H9 (cell line): ENCODE measurements at regions not wholly inside any gene's neighbourhood (a gene's known extent, or its start where the extent isn't known, plus 50 kb on each side); places are given as distances from the start of the nearest gene placed in this dataset.

Source experiments
- DNase-seq: peaks from one replicate; pipeline ENCODE4 v3.0.0-alpha.2; 2017
- H2AFZ ChIP-seq: one replicate; pipeline ENCODE4 v1.6.1; 2013; ENCODE audit warnings: mild to moderate bottlenecking, low read length, control low read depth, moderate library complexity
- H2AK5ac ChIP-seq: 2 replicates; pipeline ENCODE4 v1.6.1; 2013; ENCODE audit warnings: low read length, control low read depth, mixed read lengths; ENCODE audit not compliant: insufficient read length
- H2BK120ac ChIP-seq: one replicate; pipeline ENCODE4 v1.6.1; 2013; ENCODE audit warnings: low read depth, mild to moderate bottlenecking, low read length, control low read depth, inconsistent platforms; ENCODE audit not compliant: poor library complexity, severe bottlenecking
- H2BK12ac ChIP-seq: 2 replicates; pipeline ENCODE4 v1.6.1; 2013; ENCODE audit warnings: low read length, control low read depth, mixed read lengths, low read depth; ENCODE audit not compliant: insufficient read length
- H2BK15ac ChIP-seq: 2 replicates; pipeline ENCODE4 v1.6.1; 2013; ENCODE audit warnings: low read depth, low read length, control low read depth
- H2BK20ac ChIP-seq: one replicate; pipeline ENCODE4 v1.6.1; 2013; ENCODE audit warnings: low read depth, mild to moderate bottlenecking, low read length, control low read depth, inconsistent platforms; ENCODE audit not compliant: poor library complexity, severe bottlenecking
- H2BK5ac ChIP-seq: 2 replicates; pipeline ENCODE4 v1.6.1; 2013; ENCODE audit warnings: low read length, control low read depth, mixed read lengths; ENCODE audit not compliant: insufficient read length
- H3K14ac ChIP-seq: 2 replicates; pipeline ENCODE4 v1.6.1; 2013; ENCODE audit warnings: low read length, control low read depth; ENCODE audit not compliant: insufficient read depth
- H3K18ac ChIP-seq: 2 replicates; pipeline ENCODE4 v1.6.1; 2013; ENCODE audit warnings: low read depth, mild to moderate bottlenecking, mixed read lengths, low read length, control low read depth; ENCODE audit not compliant: insufficient read length
- H3K23ac ChIP-seq: 2 replicates; pipeline ENCODE4 v1.6.1; 2013; ENCODE audit warnings: low read length, control low read depth, mixed read lengths, low read depth; ENCODE audit not compliant: insufficient read length
- H3K23me2 ChIP-seq: 2 replicates; pipeline ENCODE4 v1.6.1; 2013; ENCODE audit warnings: low read depth, mild to moderate bottlenecking, mixed read lengths, low read length, control low read depth; ENCODE audit not compliant: insufficient read length, poor library complexity, severe bottlenecking
- H3K27ac ChIP-seq: 2 replicates; pipeline ENCODE4 v1.5.1; 2013; ENCODE audit warnings: low read length, control low read depth, mixed read lengths, low read depth; ENCODE audit not compliant: insufficient read length
- H3K27me3 ChIP-seq: 2 replicates; pipeline ENCODE4 v1.6.1; 2013; ENCODE audit warnings: low read length, control low read depth, inconsistent platforms; ENCODE audit not compliant: insufficient read depth
- H3K4ac ChIP-seq: 2 replicates; pipeline ENCODE4 v1.6.1; 2013; ENCODE audit warnings: low read depth, mild to moderate bottlenecking, control low read depth, inconsistent platforms, low read length, moderate library complexity
- H3K4me1 ChIP-seq: 2 replicates; pipeline ENCODE4 v1.6.1; 2013; ENCODE audit warnings: low read length, control low read depth, inconsistent platforms; ENCODE audit not compliant: insufficient read depth
- H3K4me2 ChIP-seq: 2 replicates; pipeline ENCODE4 v1.6.1; 2013; ENCODE audit warnings: low read length, control low read depth, mixed read lengths; ENCODE audit not compliant: insufficient read length, insufficient read depth
- H3K56ac ChIP-seq: 2 replicates; pipeline ENCODE4 v1.6.1; 2013; ENCODE audit warnings: low read depth, mild to moderate bottlenecking, mixed read lengths, low read length, control low read depth; ENCODE audit not compliant: insufficient read length
- H3K79me1 ChIP-seq: 2 replicates; pipeline ENCODE4 v1.6.1; 2013; ENCODE audit warnings: low read depth, mild to moderate bottlenecking, moderate library complexity, low read length, control low read depth, inconsistent platforms; ENCODE audit not compliant: insufficient read depth, poor library complexity, severe bottlenecking
- H3K79me2 ChIP-seq: 2 replicates; pipeline ENCODE4 v1.6.1; 2013; ENCODE audit warnings: low read length, control low read depth, inconsistent platforms; ENCODE audit not compliant: insufficient read depth
- H3K9ac ChIP-seq: 2 replicates; pipeline ENCODE4 v1.6.1; 2013; ENCODE audit warnings: low read length, control low read depth, mixed read lengths; ENCODE audit not compliant: insufficient read length; ENCODE audit errors: extremely low read depth
- H3K9me3 ChIP-seq: one replicate; pipeline ENCODE4 v1.6.1; 2013; ENCODE audit warnings: low read depth, low read length, inconsistent platforms; ENCODE audit not compliant: control insufficient read depth
- H3T11ph ChIP-seq: one replicate; pipeline ENCODE4 v1.6.1; 2013; ENCODE audit warnings: mild to moderate bottlenecking, low read length, control low read depth, inconsistent platforms
- H4K20me1 ChIP-seq: one replicate; pipeline ENCODE4 v1.6.1; 2013; ENCODE audit not compliant: control insufficient read depth, insufficient read length, insufficient read depth
- H4K5ac ChIP-seq: 2 replicates; pipeline ENCODE4 v1.6.1; 2013; ENCODE audit warnings: low read depth, mild to moderate bottlenecking, mixed read lengths, low read length, control low read depth; ENCODE audit not compliant: insufficient read length
- H4K8ac ChIP-seq: replicated peaks from 2 replicates; pipeline ENCODE4 v1.6.1; 2013; ENCODE audit warnings: low read length, control low read depth, mixed read lengths, low read depth; ENCODE audit not compliant: insufficient read length
- H4K91ac ChIP-seq: 2 replicates; pipeline ENCODE4 v1.6.1; 2013; ENCODE audit warnings: low read depth, mild to moderate bottlenecking, moderate library complexity, mixed read lengths, low read length, control low read depth; ENCODE audit not compliant: insufficient read length
- H3K27ac Mint-ChIP-seq, 3 experiments: 2 replicates in 2 of 3; 3 replicates in 1 of 3; pipeline ENCODE4 v1.8.0; 2020 to 2021; ENCODE audit warnings: mixed read lengths in 3 of 3, mild to moderate bottlenecking in 1 of 3, moderate library complexity in 1 of 3
- H3K27me3 Mint-ChIP-seq: 2 replicates; pipeline ENCODE4 v1.8.0; 2021; ENCODE audit warnings: low read depth, mild to moderate bottlenecking, moderate library complexity, mixed read lengths
- H3K36me3 Mint-ChIP-seq, 3 experiments: 2 replicates in 2 of 3; 3 replicates in 1 of 3; pipeline ENCODE4 v1.8.0; 2020 to 2021; ENCODE audit warnings: low read depth in 3 of 3, mixed read lengths in 3 of 3; ENCODE audit not compliant: insufficient read depth in 1 of 3
- H3K4me1 Mint-ChIP-seq, 2 experiments: 2 replicates each; pipeline ENCODE4 v1.8.0; 2020; ENCODE audit warnings: mixed read lengths in 2 of 2
- H3K4me3 Mint-ChIP-seq, 2 experiments: 2 replicates in 1 of 2; 3 replicates in 1 of 2; pipeline ENCODE4 v1.8.0; 2020 to 2021; ENCODE audit warnings: mild to moderate bottlenecking in 2 of 2, mixed read lengths in 2 of 2, moderate library complexity in 1 of 2
- H3K9me3 Mint-ChIP-seq, 2 experiments: 2 replicates in 1 of 2; 3 replicates in 1 of 2; pipeline ENCODE4 v1.8.0; 2020; ENCODE audit warnings: mild to moderate bottlenecking in 2 of 2, mixed read lengths in 2 of 2, moderate library complexity in 1 of 2
- TF ChIP-seq, protein P1 (sequence below): fragments of 200-600 bp; sonication (generic); conservative IDR thresholded peaks from 3 replicates; pipeline ENCODE4 v1.8.0; 2021; ENCODE audit warnings: antibody characterized with exemption, mild to moderate bottlenecking

DNA sequence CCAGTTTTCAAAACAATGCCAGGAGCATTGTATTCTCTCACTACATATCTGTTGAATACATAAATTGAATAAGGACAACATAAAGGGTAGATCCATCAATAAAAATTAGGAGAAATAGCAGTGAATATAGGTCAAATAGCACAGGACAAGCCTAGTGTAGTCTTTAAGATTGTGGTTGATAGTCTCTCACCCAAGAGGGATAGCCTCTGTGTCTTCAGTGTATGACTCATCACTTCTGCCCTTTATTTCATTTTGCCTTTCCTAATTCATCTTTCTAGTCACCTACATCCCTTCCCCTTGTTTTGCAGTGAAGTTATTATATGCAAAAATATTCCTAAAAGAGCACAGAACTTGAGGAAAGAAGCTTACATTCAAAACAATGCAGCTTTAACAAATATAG is 335.0 kb upstream of the TUSC1 start:
- no peak overlapping the region for H2AK5ac ChIP-seq
- no peak overlapping the region for H3K4ac ChIP-seq
- H3K18ac ChIP-seq, result no peak overlapping the region
- no peaks in the 10 kb centered on the region for H3K4me1 ChIP-seq
- H2BK20ac ChIP-seq, result no peak overlapping the region
- no peak overlapping the region for H3K56ac ChIP-seq
- H3K27ac ChIP-seq, result no peak overlapping the region
- no peak overlapping the region for H3K4me2 ChIP-seq
- H3K9me3 ChIP-seq, result no peaks in the 10 kb centered on the region
- H4K91ac ChIP-seq, result no peak overlapping the region
- no peaks in the 10 kb centered on the region for H3K4me1 Mint-ChIP-seq
- no peak overlapping the region for H4K5ac ChIP-seq
- no peaks in the 10 kb centered on the region for H3K23me2 ChIP-seq
- no peaks in the 10 kb centered on the region for H3K79me2 ChIP-seq
- TF ChIP-seq, protein P1, sequence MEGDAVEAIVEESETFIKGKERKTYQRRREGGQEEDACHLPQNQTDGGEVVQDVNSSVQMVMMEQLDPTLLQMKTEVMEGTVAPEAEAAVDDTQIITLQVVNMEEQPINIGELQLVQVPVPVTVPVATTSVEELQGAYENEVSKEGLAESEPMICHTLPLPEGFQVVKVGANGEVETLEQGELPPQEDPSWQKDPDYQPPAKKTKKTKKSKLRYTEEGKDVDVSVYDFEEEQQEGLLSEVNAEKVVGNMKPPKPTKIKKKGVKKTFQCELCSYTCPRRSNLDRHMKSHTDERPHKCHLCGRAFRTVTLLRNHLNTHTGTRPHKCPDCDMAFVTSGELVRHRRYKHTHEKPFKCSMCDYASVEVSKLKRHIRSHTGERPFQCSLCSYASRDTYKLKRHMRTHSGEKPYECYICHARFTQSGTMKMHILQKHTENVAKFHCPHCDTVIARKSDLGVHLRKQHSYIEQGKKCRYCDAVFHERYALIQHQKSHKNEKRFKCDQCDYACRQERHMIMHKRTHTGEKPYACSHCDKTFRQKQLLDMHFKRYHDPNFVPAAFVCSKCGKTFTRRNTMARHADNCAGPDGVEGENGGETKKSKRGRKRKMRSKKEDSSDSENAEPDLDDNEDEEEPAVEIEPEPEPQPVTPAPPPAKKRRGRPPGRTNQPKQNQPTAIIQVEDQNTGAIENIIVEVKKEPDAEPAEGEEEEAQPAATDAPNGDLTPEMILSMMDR, result no peak
- no peak overlapping the region for H3K14ac ChIP-seq
- H3K9ac ChIP-seq, result no peak overlapping the region
- no peak overlapping the region for H2BK120ac ChIP-seq
- peaks cover 2 to 11% (median 10%) of the 10 kb centered on the region in 3 experiments; a peak in 6 of 7 replicates for H3K36me3 Mint-ChIP-seq
- H3K27me3 ChIP-seq, result no peaks in the 10 kb centered on the region
- peaks cover 9 to 16% of the 10 kb centered on the region in 2 experiments for H3K9me3 Mint-ChIP-seq
- H2BK15ac ChIP-seq, result no peak overlapping the region
- no peaks in the 10 kb centered on the region for H3K79me1 ChIP-seq
- no peak overlapping the region for H3T11ph ChIP-seq
- no peak overlapping the region for H2BK5ac ChIP-seq
- no peak overlapping the region for H3K27ac Mint-ChIP-seq
- H4K8ac ChIP-seq, result no peak overlapping the region
- no peak overlapping the region for H3K4me3 Mint-ChIP-seq
- H4K20me1 ChIP-seq, result no peaks in the 10 kb centered on the region
- H2BK12ac ChIP-seq, result no peak overlapping the region
- H2AFZ ChIP-seq, result no peak overlapping the region
- no peak for DNase-seq
- H3K27me3 Mint-ChIP-seq, result no peaks in the 10 kb centered on the region; the same call in 1 of the 2 replicates
- H3K23ac ChIP-seq, result no peak overlapping the region
